OCI-LY1 (cell line): ENCODE measurements at regions not wholly inside any gene's neighbourhood (a gene's known extent, or its start where the extent isn't known, plus 50 kb on each side); places are given as distances from the start of the nearest gene placed in this dataset.

ENCODE experiments used
- H2AFZ ChIP-seq: fragments of 200-600 bp; sonication (generic), shearing (Covaris generic); 2 replicates; pipeline ENCODE4 v1.6.0; 2014; ENCODE audit warnings: antibody characterized with exemption, mild to moderate bottlenecking, low read length
- H3F3A ChIP-seq: fragments of 200-600 bp; sonication (generic), shearing (Covaris generic); 2 replicates; pipeline ENCODE4 v1.6.0; 2014; ENCODE audit warnings: mild to moderate bottlenecking, antibody characterized with exemption, low read length, moderate library complexity; ENCODE audit not compliant: insufficient read depth
- H3K27ac ChIP-seq: fragments of 200-600 bp; sonication (generic); 2 replicates; pipeline ENCODE4 v1.5.1; 2014; ENCODE audit warnings: low read length, mixed run types, mild to moderate bottlenecking, low read depth; ENCODE audit not compliant: poor library complexity, severe bottlenecking
- H3K27me3 ChIP-seq: fragments of 200-600 bp; sonication (generic); 2 replicates; pipeline ENCODE4 v1.6.0; 2014; ENCODE audit warnings: antibody characterized with exemption, mild to moderate bottlenecking, low read length, moderate library complexity; ENCODE audit not compliant: insufficient read depth
- H3K36me3 ChIP-seq: fragments of 200-600 bp; sonication (generic); 2 replicates; pipeline ENCODE4 v1.6.1; 2014; ENCODE audit warnings: mild to moderate bottlenecking, antibody characterized with exemption, low read length, moderate library complexity, mixed read lengths; ENCODE audit not compliant: insufficient read depth
- H3K4me1 ChIP-seq: fragments of 200-600 bp; sonication (generic); 2 replicates; pipeline ENCODE4 v1.5.1; 2014; ENCODE audit warnings: mild to moderate bottlenecking, low read length, moderate library complexity; ENCODE audit not compliant: insufficient read depth, severe bottlenecking
- H3K4me2 ChIP-seq: fragments of 200-600 bp; sonication (generic), shearing (Covaris generic); 2 replicates; pipeline ENCODE4 v1.6.1; 2014; ENCODE audit warnings: low read length
- H3K4me3 ChIP-seq: fragments of 200-600 bp; sonication (generic); 2 replicates; pipeline ENCODE4 v1.5.1; 2014; ENCODE audit warnings: low read length, low read depth, mild to moderate bottlenecking, mixed read lengths; ENCODE audit not compliant: poor library complexity, severe bottlenecking
- H3K79me2 ChIP-seq: fragments of 200-600 bp; shearing (Covaris generic); 2 replicates; pipeline ENCODE4 v1.6.1; 2016; ENCODE audit warnings: mixed run types, low read length, mixed read lengths; ENCODE audit not compliant: insufficient read depth
- H3K9ac ChIP-seq: fragments of 200-600 bp; sonication (generic), shearing (Covaris generic); 2 replicates; pipeline ENCODE4 v1.6.1; 2014; ENCODE audit warnings: mild to moderate bottlenecking, low read length, mixed read lengths
- H3K9me2 ChIP-seq: fragments of 200-600 bp; sonication (generic), shearing (Covaris generic); 2 replicates; pipeline ENCODE4 v1.6.1; 2014; ENCODE audit warnings: low read depth, mild to moderate bottlenecking, low read length, mixed read lengths
- H3K9me3 ChIP-seq: fragments of 200-600 bp; shearing (Covaris generic); 2 replicates; pipeline ENCODE4 v1.6.1; 2014; ENCODE audit warnings: low read length, mixed read lengths
- H4K20me1 ChIP-seq: fragments of 200-600 bp; sonication (generic), shearing (Covaris generic); 2 replicates; pipeline ENCODE4 v1.6.0; 2016; ENCODE audit warnings: mild to moderate bottlenecking, low read length; ENCODE audit not compliant: insufficient read depth
- EZH2 ChIP-seq: fragments of 200-600 bp; sonication (generic), shearing (Covaris generic); IDR thresholded peaks from 2 replicates; pipeline ENCODE4 v1.8.0; 2017; ENCODE audit warnings: borderline replicate concordance, mixed run types, mild to moderate bottlenecking, antibody characterized with exemption, low read length, moderate library complexity, mixed read lengths
- TF ChIP-seq, protein P1 (sequence below): fragments of 200-600 bp; sonication (generic), shearing (Covaris generic); IDR thresholded peaks from 2 replicates; pipeline ENCODE4 v1.5.1; 2017; ENCODE audit warnings: mild to moderate bottlenecking, antibody characterized with exemption, low read length, moderate library complexity, mixed read lengths

DNA sequence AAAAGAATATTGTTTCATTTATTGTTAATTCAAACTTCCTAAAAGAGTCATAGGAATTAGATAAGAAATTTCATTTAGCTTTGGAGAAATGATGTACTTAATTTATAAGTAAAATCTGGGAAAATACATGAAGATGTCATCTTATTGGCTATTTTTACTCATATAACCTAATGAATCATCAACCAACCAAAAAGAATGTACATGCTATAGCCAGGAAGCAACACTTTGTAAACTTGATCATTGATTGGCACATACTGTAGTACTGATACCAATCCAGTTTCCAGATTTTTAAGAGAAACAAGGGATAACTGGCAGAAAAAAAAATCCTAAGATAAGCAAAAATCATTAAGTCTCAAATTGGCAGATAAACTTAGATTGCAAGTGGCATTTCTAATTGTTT lies 207.9 kb upstream of the CDIN1 start:
- H3K4me2 ChIP-seq = no peak overlapping the region
- H3F3A ChIP-seq = no peaks in the 10 kb centered on the region
- no peaks in the 10 kb centered on the region for H3K36me3 ChIP-seq
- H3K27me3 ChIP-seq = no peaks in the 10 kb centered on the region; the same call in 1 of the 2 replicates
- H3K4me1 ChIP-seq = no peaks in the 10 kb centered on the region
- no peak overlapping the region for H3K4me3 ChIP-seq
- TF ChIP-seq, protein P1, sequence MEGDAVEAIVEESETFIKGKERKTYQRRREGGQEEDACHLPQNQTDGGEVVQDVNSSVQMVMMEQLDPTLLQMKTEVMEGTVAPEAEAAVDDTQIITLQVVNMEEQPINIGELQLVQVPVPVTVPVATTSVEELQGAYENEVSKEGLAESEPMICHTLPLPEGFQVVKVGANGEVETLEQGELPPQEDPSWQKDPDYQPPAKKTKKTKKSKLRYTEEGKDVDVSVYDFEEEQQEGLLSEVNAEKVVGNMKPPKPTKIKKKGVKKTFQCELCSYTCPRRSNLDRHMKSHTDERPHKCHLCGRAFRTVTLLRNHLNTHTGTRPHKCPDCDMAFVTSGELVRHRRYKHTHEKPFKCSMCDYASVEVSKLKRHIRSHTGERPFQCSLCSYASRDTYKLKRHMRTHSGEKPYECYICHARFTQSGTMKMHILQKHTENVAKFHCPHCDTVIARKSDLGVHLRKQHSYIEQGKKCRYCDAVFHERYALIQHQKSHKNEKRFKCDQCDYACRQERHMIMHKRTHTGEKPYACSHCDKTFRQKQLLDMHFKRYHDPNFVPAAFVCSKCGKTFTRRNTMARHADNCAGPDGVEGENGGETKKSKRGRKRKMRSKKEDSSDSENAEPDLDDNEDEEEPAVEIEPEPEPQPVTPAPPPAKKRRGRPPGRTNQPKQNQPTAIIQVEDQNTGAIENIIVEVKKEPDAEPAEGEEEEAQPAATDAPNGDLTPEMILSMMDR = no peak
- TF ChIP-seq EZH2 = no peak
- H2AFZ ChIP-seq = no peak overlapping the region
- H4K20me1 ChIP-seq = no peaks in the 10 kb centered on the region
- H3K79me2 ChIP-seq = no peaks in the 10 kb centered on the region
- H3K9me2 ChIP-seq = no peaks in the 10 kb centered on the region
- no peak overlapping the region for H3K9ac ChIP-seq
- H3K27ac ChIP-seq = no peak overlapping the region
- H3K9me3 ChIP-seq = no peaks in the 10 kb centered on the region

DNA sequence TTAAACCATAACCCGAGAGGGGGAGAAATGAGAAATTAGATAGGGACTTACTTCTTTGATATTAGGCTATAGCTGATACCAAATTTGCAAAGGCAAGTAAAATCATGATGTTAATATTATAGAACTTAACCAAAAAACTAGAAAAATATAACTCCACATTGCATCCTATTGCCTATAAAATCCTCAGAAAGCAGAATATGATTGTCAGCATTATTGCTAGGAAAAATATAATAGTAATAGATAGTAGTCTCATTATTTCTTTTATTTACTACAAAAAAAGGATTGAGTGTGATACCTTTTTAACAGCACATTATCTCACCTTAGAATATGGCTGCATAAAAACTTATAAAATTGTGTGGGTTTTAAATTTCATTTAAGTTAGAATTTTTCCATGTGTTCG lies 206.5 kb upstream of the CDIN1 start:
- Histone ChIP-seq H3K36me3 (no peaks in the 10 kb centered on the region), H3K4me3 (no peak overlapping the region), H3K4me1 (no peaks in the 10 kb centered on the region)

DNA sequence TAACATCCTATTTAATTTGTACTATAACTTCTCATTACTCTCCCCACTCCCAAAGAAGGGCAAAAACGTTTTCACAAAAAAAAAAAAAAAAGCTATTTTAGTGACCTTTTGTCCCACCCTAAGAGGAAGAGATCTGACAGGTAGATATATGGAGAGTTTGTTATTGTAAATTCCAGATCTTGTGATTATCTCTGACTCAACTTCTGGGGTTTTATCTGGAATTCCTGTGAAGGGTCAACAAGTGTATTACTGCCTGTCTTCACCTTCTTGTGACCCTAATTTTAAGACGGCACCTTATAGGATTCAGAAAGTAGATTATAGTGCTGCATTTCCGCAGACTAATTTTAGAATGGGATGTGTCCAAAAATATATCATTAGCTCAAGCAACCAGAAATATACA lies 205.9 kb upstream of the CDIN1 start:
- Histone ChIP-seq H4K20me1 (no peaks in the 10 kb centered on the region), H3K27ac (no peak overlapping the region), H3K4me2 (no peak overlapping the region), H3K36me3 (no peaks in the 10 kb centered on the region), H3K9ac (no peak overlapping the region), H3K9me3 (no peaks in the 10 kb centered on the region), H3K27me3 (no peaks in the 10 kb centered on the region; the same call in 1 of the 2 replicates), H3K4me1 (no peaks in the 10 kb centered on the region), H3K79me2 (no peaks in the 10 kb centered on the region), H2AFZ (no peak overlapping the region), H3K9me2 (no peaks in the 10 kb centered on the region), H3F3A (no peaks in the 10 kb centered on the region), H3K4me3 (no peak overlapping the region)
- TF ChIP-seq EZH2 = no peak
- TF ChIP-seq, protein P1 = no peak

More for the DNA sequence above, 206.5 kb upstream of the CDIN1 start:
- no peak overlapping the region for H3K27ac ChIP-seq
- H3K9me3 ChIP-seq = no peaks in the 10 kb centered on the region
- no peaks in the 10 kb centered on the region for H4K20me1 ChIP-seq
- no peak overlapping the region for H3K9ac ChIP-seq
- no peaks in the 10 kb centered on the region for H3K9me2 ChIP-seq
- TF ChIP-seq EZH2 = no peak
- TF ChIP-seq, protein P1 = no peak
- no peaks in the 10 kb centered on the region; the same call in 1 of the 2 replicates for H3K27me3 ChIP-seq
- no peak overlapping the region for H2AFZ ChIP-seq
- no peaks in the 10 kb centered on the region for H3K79me2 ChIP-seq
- H3K4me2 ChIP-seq = no peak overlapping the region
- H3F3A ChIP-seq = no peaks in the 10 kb centered on the region
